ENCODE measurements at regions not wholly inside any gene's neighbourhood (a gene's known extent, or its start where the extent isn't known, plus 50 kb on each side); places are given as distances from the start of the nearest gene placed in this dataset.

- WGBS = 85% methylated on average over 10 of the region's 14 CpGs
- peaks cover 5% of the 10 kb centered on the region for H3K4me1 ChIP-seq (ENCODE audit: control insufficient read depth, insufficient read depth, low read depth, low read length)
- no peak overlapping the region for H2BK120ac ChIP-seq (ENCODE audit: low read depth, low read length)
- no peaks in the 10 kb centered on the region for H3K79me1 ChIP-seq (replicated peaks; ENCODE audit: low read length, poor library complexity, severe bottlenecking)
- H3K18ac ChIP-seq (ENCODE audit: low read depth in 1 of 2, low read length in 2 of 2) = no peak overlapping the region
- H3K27ac ChIP-seq (ENCODE audit: low read length, poor library complexity, severe bottlenecking) = no peak overlapping the region
- H3K36me3 ChIP-seq (ENCODE audit: control insufficient read depth in 1 of 2, insufficient read depth in 2 of 2, low read depth in 1 of 2, low read length in 2 of 2) = no peaks in the 10 kb centered on the region
- no peak overlapping the region for H2AFZ ChIP-seq (ENCODE audit: low read depth, low read length)
- no peak overlapping the region for H2BK15ac ChIP-seq (ENCODE audit: low read depth, poor library complexity, severe bottlenecking)
- H3K23ac ChIP-seq (ENCODE audit: low read length in 2 of 2) = no peak overlapping the region
- H3K9me3 ChIP-seq (ENCODE audit: control insufficient read depth, low read length) = peaks cover 9% of the 10 kb centered on the region
- H3K14ac ChIP-seq (ENCODE audit: low read length in 2 of 2) = no peak overlapping the region
- DNase-seq = no peak
- H3K27me3 ChIP-seq (ENCODE audit: control insufficient read depth in 1 of 2, insufficient read depth in 1 of 2, low read length in 2 of 2) = no peaks in the 10 kb centered on the region
- H2BK12ac ChIP-seq (ENCODE audit: low read length in 2 of 2) = no peak overlapping the region
- H3K4ac ChIP-seq (ENCODE audit: low read depth in 1 of 2, low read length in 2 of 2) = no peak overlapping the region
- H4K8ac ChIP-seq (ENCODE audit: low read length) = no peak overlapping the region
- no peak overlapping the region for H2AK5ac ChIP-seq (ENCODE audit: low read length, severe bottlenecking)
- peak overlapping the region; percentile 4 for H3K4me2 ChIP-seq (ENCODE audit: low read length, poor library complexity, severe bottlenecking)
- no peak overlapping the region for H2BK5ac ChIP-seq (ENCODE audit: low read depth, low read length, poor library complexity, severe bottlenecking)
- H3K9ac ChIP-seq (ENCODE audit: low read length) = no peak overlapping the region
- no peak overlapping the region for H3K4me3 ChIP-seq (ENCODE audit: insufficient read depth in 1 of 2, low read depth in 1 of 2, low read length in 2 of 2)
- H4K91ac ChIP-seq (ENCODE audit: low read length) = no peak overlapping the region
Observed at GRCh38 chr10:34918776-34919315, 103.8 kb upstream of the PARD3 start.

- H3K4me3 ChIP-seq (ENCODE audit: insufficient read depth in 1 of 2, low read depth in 1 of 2, low read length in 2 of 2) = no peak overlapping the region
- H3K18ac ChIP-seq (ENCODE audit: low read depth in 1 of 2, low read length in 2 of 2) = no peak overlapping the region
- WGBS = 92% methylated on average over 20 of the region's 21 CpGs
- H3K14ac ChIP-seq (ENCODE audit: low read length in 2 of 2) = no peak overlapping the region
- H2AFZ ChIP-seq (ENCODE audit: low read depth, low read length) = no peak overlapping the region
- peak overlapping the region; percentile 4 for H3K4me2 ChIP-seq (ENCODE audit: low read length, poor library complexity, severe bottlenecking)
- no peak overlapping the region for H3K27ac ChIP-seq (ENCODE audit: low read length, poor library complexity, severe bottlenecking)
- no peak overlapping the region for H4K8ac ChIP-seq (ENCODE audit: low read length)
- no peaks in the 10 kb centered on the region for H3K79me1 ChIP-seq (replicated peaks; ENCODE audit: low read length, poor library complexity, severe bottlenecking)
- no peak overlapping the region for H2BK120ac ChIP-seq (ENCODE audit: low read depth, low read length)
- H3K4ac ChIP-seq (ENCODE audit: low read depth in 1 of 2, low read length in 2 of 2) = no peak overlapping the region
- no peak for DNase-seq
- no peaks in the 10 kb centered on the region for H3K36me3 ChIP-seq (ENCODE audit: control insufficient read depth in 1 of 2, insufficient read depth in 2 of 2, low read depth in 1 of 2, low read length in 2 of 2)
- no peak overlapping the region for H2AK5ac ChIP-seq (ENCODE audit: low read length, severe bottlenecking)
- no peak overlapping the region for H2BK5ac ChIP-seq (ENCODE audit: low read depth, low read length, poor library complexity, severe bottlenecking)
- no peak overlapping the region for H2BK12ac ChIP-seq (ENCODE audit: low read length in 2 of 2)
- no peaks in the 10 kb centered on the region for H3K27me3 ChIP-seq (ENCODE audit: control insufficient read depth in 1 of 2, insufficient read depth in 1 of 2, low read length in 2 of 2)
- peaks cover 3% of the 10 kb centered on the region for H3K9me3 ChIP-seq (ENCODE audit: control insufficient read depth, low read length)
- H3K4me1 ChIP-seq (ENCODE audit: control insufficient read depth, insufficient read depth, low read depth, low read length) = peaks cover 5% of the 10 kb centered on the region
- no peak overlapping the region for H2BK15ac ChIP-seq (ENCODE audit: low read depth, poor library complexity, severe bottlenecking)
- H4K91ac ChIP-seq (ENCODE audit: low read length) = no peak overlapping the region
- no peak overlapping the region for H3K23ac ChIP-seq (ENCODE audit: low read length in 2 of 2)
- no peak overlapping the region for H3K9ac ChIP-seq (ENCODE audit: low read length)
Observed at GRCh38 chr10:34918060-34918775, 103.1 kb upstream of the PARD3 start.

- H3K4me3 ChIP-seq (ENCODE audit: insufficient read depth in 1 of 2, low read depth in 1 of 2, low read length in 2 of 2) = no peak overlapping the region
- DNase-seq = peak; percentile 89
- H3K27ac ChIP-seq (ENCODE audit: low read length, poor library complexity, severe bottlenecking) = no peak overlapping the region
- no peak overlapping the region for H2BK12ac ChIP-seq (ENCODE audit: low read length in 2 of 2)
- H3K79me1 ChIP-seq (replicated peaks; ENCODE audit: low read length, poor library complexity, severe bottlenecking) = no peaks in the 10 kb centered on the region
- no peaks in the 10 kb centered on the region for H3K36me3 ChIP-seq (ENCODE audit: control insufficient read depth in 1 of 2, insufficient read depth in 2 of 2, low read depth in 1 of 2, low read length in 2 of 2)
- no peak overlapping the region for H2BK120ac ChIP-seq (ENCODE audit: low read depth, low read length)
- H2BK5ac ChIP-seq (ENCODE audit: low read depth, low read length, poor library complexity, severe bottlenecking) = no peak overlapping the region
- H3K14ac ChIP-seq (ENCODE audit: low read length in 2 of 2) = no peak overlapping the region
- no peak overlapping the region for H4K8ac ChIP-seq (ENCODE audit: low read length)
- no peak overlapping the region for H3K23ac ChIP-seq (ENCODE audit: low read length in 2 of 2)
- peak overlapping the region; percentile 56 for H3K9ac ChIP-seq (ENCODE audit: low read length)
- H2BK15ac ChIP-seq (ENCODE audit: low read depth, poor library complexity, severe bottlenecking) = no peak overlapping the region
- H2AFZ ChIP-seq (ENCODE audit: low read depth, low read length) = no peak overlapping the region
- no peak overlapping the region for H3K18ac ChIP-seq (ENCODE audit: low read depth in 1 of 2, low read length in 2 of 2)
- H3K9me3 ChIP-seq (ENCODE audit: control insufficient read depth, low read length) = no peaks in the 10 kb centered on the region
- H4K91ac ChIP-seq (ENCODE audit: low read length) = no peak overlapping the region
- no peak overlapping the region for H2AK5ac ChIP-seq (ENCODE audit: low read length, severe bottlenecking)
- no peaks in the 10 kb centered on the region for H3K27me3 ChIP-seq (ENCODE audit: control insufficient read depth in 1 of 2, insufficient read depth in 1 of 2, low read length in 2 of 2)
- WGBS = 23% methylated on average over 2 of the region's 3 CpGs
- H3K4me1 ChIP-seq (ENCODE audit: control insufficient read depth, insufficient read depth, low read depth, low read length) = peaks cover 1% of the 10 kb centered on the region
- H3K4ac ChIP-seq (ENCODE audit: low read depth in 1 of 2, low read length in 2 of 2) = no peak overlapping the region
- H3K4me2 ChIP-seq (ENCODE audit: low read length, poor library complexity, severe bottlenecking) = no peak overlapping the region
Observed at GRCh38 chr10:34916314-34916713, 101.2 kb upstream of the PARD3 start.

- Histone ChIP-seq H4K8ac (ENCODE audit: low read length) (no peak overlapping the region), H3K18ac (ENCODE audit: low read depth in 1 of 2, low read length in 2 of 2) (no peak overlapping the region), H3K27ac (ENCODE audit: low read length, poor library complexity, severe bottlenecking) (no peak overlapping the region), H2BK12ac (ENCODE audit: low read length in 2 of 2) (no peak overlapping the region), H2BK120ac (ENCODE audit: low read depth, low read length) (no peak overlapping the region), H3K27me3 (ENCODE audit: control insufficient read depth in 1 of 2, insufficient read depth in 1 of 2, low read length in 2 of 2) (no peaks in the 10 kb centered on the region), H3K4me1 (ENCODE audit: control insufficient read depth, insufficient read depth, low read depth, low read length) (peaks cover 9% of the 10 kb centered on the region), H3K23ac (ENCODE audit: low read length in 2 of 2) (no peak overlapping the region), H3K4me3 (ENCODE audit: insufficient read depth in 1 of 2, low read depth in 1 of 2, low read length in 2 of 2) (no peak overlapping the region), H3K4me2 (ENCODE audit: low read length, poor library complexity, severe bottlenecking) (no peak overlapping the region), H3K4ac (ENCODE audit: low read depth in 1 of 2, low read length in 2 of 2) (no peak overlapping the region), H4K91ac (ENCODE audit: low read length) (no peak overlapping the region), H3K9me3 (ENCODE audit: control insufficient read depth, low read length) (no peaks in the 10 kb centered on the region), H3K79me1 (replicated peaks; ENCODE audit: low read length, poor library complexity, severe bottlenecking) (no peaks in the 10 kb centered on the region), H2AK5ac (ENCODE audit: low read length, severe bottlenecking) (no peak overlapping the region), H2BK5ac (ENCODE audit: low read depth, low read length, poor library complexity, severe bottlenecking) (no peak overlapping the region), H3K14ac (ENCODE audit: low read length in 2 of 2) (no peak overlapping the region), H2BK15ac (ENCODE audit: low read depth, poor library complexity, severe bottlenecking) (no peak overlapping the region), H3K36me3 (ENCODE audit: control insufficient read depth in 1 of 2, insufficient read depth in 2 of 2, low read depth in 1 of 2, low read length in 2 of 2) (no peaks in the 10 kb centered on the region), H2AFZ (ENCODE audit: low read depth, low read length) (no peak overlapping the region), H3K9ac (ENCODE audit: low read length) (no peak overlapping the region)
- 99% methylated on average over 3 of the region's 5 CpGs for WGBS
- no peak for DNase-seq
Observed at GRCh38 chr10:34912771-34913170, 97.7 kb upstream of the PARD3 start.
